KOPT-K1 (cell line): ENCODE measurements at regions not wholly inside any gene's neighbourhood (a gene's known extent, or its start where the extent isn't known, plus 50 kb on each side); places are given as distances from the start of the nearest gene placed in this dataset.

Experiments used
- H3K27ac ChIP-seq: fragments of 200-600 bp; sonication (generic); 2 replicates; pipeline ENCODE4 v1.5.1; 2016; ENCODE audit warnings: antibody characterized with exemption, mild to moderate bottlenecking, low read depth, low read length; ENCODE audit not compliant: poor library complexity, severe bottlenecking
- H3K36me3 ChIP-seq: fragments of 200-600 bp; sonication (generic); 2 replicates; pipeline ENCODE4 v1.5.1; 2017; ENCODE audit warnings: antibody characterized with exemption, mild to moderate bottlenecking, low read length, moderate library complexity; ENCODE audit not compliant: insufficient read depth
- H3K9me3 ChIP-seq: fragments of 200-600 bp; sonication (generic); 2 replicates; pipeline ENCODE4 v1.5.1; 2017; ENCODE audit warnings: antibody characterized with exemption, low read length, mild to moderate bottlenecking; ENCODE audit not compliant: insufficient read depth, poor library complexity, severe bottlenecking

DNA sequence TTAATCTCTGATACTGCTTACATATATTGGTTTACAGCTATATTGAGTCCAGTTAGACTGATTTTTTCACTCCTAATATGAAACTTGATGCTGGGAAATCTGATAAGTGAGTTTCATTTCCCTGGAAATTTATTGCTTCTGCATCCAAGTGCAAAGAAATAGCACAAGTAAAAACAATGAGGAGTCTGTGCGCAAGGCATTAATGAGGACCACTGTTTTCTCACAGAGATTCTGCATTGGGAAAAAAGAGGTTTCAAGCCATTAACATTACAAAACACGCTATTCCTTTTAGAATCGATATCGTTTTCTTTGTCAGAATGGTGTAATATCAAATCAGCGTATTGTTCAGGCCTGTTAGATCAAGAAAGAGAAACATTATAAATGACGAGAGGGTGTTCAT is 723.3 kb upstream of the ARRDC4 start:
- H3K36me3 ChIP-seq = no peaks in the 10 kb centered on the region
- H3K27ac ChIP-seq = no peak overlapping the region
- H3K9me3 ChIP-seq = no peaks in the 10 kb centered on the region

DNA sequence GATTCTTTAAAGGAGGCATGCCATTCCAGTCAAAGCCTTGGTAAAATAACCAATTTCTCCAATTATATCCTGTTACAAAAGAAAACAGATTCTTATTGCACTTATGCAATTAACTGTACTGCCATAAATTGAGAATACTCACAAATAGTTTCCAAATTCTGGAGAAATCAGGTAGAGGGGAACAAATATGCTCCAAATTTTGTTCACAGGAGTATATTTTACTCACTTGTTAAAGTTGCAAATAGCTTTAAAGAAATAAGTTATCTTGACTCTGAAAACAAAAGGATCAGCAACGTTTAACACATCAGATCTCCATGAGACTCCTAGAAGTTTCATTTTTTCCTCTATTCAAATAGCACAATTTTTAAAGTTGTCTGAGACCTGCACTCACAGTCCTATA is 712.1 kb upstream of the ARRDC4 start:
- no peaks in the 10 kb centered on the region for H3K36me3 ChIP-seq
- H3K27ac ChIP-seq = no peak overlapping the region
- H3K9me3 ChIP-seq = peaks cover 4% of the 10 kb centered on the region

DNA sequence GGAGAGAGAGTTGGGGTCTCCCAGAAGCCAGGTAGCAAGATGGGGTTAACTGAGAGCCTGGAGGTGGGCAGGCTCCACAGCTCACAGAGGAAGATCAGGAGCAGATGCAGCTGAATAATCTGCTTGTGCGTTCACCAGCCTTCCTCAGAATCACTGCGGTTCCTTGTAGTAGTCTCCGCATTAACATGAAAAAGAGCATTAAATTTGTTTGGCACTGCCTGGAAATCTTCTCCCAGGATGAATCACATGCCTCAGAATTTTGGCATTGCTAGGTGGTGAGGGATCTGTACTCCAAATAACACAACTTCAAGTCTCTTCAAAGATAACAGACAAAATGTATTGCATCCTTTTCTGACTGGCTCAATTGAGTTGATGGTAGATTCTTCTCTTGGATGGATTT is 700.6 kb upstream of the ARRDC4 start:
- no peak overlapping the region for H3K27ac ChIP-seq
- no peaks in the 10 kb centered on the region for H3K36me3 ChIP-seq
- no peaks in the 10 kb centered on the region for H3K9me3 ChIP-seq

DNA sequence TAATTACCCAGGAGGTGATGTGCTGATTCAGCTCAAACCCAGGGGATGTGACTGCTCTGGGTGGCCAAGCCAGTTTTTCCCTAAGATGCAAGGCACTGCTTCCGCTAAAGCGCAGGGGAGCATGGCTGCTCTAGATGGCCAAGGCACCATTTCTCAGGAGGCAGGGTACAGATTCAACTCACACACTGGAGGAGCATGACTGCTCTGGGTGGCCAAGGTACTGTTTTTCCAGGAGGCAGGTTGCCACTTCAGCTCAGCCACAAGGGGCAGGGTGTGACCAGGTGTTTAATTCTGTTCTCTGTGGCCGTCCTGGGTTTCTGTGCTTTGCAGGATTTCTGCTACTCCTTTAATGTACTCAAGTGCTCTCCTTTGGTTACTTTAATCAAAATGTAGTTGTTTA is 659.3 kb upstream of the ARRDC4 start:
- no peaks in the 10 kb centered on the region for H3K36me3 ChIP-seq
- no peaks in the 10 kb centered on the region for H3K9me3 ChIP-seq
- no peak overlapping the region for H3K27ac ChIP-seq

DNA sequence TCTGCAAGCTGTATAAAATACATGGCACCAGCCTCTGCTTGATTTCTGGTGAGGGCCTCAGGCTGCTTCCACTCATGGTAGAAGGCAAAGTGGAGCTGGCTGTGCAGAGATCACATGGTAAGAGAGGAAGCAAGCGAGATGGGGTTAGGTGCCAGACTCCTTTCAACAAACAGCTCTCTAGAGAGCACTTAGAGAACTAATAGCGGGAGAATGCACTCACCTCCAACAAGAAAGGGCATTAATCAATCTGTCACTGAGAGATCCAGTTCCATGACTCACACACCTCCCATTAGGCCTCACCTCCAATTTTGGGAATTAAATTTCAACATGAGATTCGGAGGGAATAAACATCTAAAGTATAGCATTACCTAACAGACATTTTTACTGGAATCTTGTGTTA is 644.1 kb upstream of the ARRDC4 start:
- no peaks in the 10 kb centered on the region for H3K9me3 ChIP-seq

DNA sequence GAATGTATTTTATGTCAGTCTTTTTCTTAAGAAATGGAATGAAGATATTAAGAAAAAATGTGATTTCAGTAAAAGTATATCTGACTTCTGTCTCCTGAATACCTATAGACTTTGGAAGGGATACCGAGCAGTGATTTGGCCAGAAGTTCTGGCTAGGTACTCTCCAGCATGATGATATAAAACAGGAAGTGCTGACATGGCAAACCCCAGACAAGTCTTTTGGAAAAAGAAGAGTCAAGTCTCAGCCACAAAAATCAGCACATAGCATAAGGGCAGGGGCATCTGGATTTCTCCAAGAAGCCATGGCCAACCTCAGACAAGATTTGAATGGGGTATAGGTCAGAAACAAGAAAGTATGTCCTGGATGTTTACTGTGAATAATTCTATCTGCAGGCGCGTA is 643.3 kb upstream of the ARRDC4 start:
- no peaks in the 10 kb centered on the region for H3K36me3 ChIP-seq
- H3K27ac ChIP-seq = no peak overlapping the region
- H3K9me3 ChIP-seq = no peaks in the 10 kb centered on the region

More for the DNA sequence above, 644.1 kb upstream of the ARRDC4 start:
- no peaks in the 10 kb centered on the region for H3K36me3 ChIP-seq
- no peak overlapping the region for H3K27ac ChIP-seq

DNA sequence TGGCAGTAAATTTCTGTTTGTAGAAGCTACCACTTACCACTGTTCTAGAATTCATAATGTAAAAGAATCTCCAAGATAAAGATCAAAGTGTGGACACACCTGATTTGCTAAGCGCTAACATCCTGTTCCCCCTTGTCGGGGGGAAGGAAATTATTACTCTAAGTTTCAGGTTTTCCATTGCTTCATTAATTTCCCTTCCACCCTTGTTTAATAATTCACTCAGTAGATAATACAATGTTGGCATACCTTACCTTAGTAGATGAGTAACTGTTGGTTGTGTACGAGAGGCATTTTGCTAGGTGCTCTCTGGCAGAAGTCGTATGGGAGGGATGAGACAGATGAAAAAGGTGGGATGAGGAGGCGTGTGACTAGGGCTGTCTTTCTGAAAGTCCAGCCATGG is 641.2 kb upstream of the ARRDC4 start:
- Histone ChIP-seq H3K9me3 (no peaks in the 10 kb centered on the region), H3K27ac (no peak overlapping the region), H3K36me3 (no peaks in the 10 kb centered on the region)

DNA sequence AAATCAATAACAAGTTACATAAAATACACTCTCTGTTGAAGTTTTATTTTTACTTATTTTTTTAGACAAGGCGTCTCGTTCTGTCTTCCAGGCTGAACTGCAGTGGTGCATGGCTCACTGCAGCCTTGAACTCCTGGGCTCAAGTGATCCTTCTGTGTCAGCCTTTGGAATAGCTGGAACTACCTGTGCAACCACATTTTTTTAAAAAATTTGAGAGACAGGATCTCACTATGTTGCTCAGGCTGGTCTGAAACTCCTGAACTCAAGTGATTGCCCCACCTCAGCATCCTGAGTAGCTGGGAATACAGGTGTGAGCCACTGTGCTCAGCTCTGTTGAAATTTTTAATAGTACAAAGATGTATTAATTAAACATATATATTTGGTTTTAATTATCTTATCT is 614.3 kb upstream of the ARRDC4 start:
- H3K9me3 ChIP-seq = no peaks in the 10 kb centered on the region
- no peak overlapping the region for H3K27ac ChIP-seq

DNA sequence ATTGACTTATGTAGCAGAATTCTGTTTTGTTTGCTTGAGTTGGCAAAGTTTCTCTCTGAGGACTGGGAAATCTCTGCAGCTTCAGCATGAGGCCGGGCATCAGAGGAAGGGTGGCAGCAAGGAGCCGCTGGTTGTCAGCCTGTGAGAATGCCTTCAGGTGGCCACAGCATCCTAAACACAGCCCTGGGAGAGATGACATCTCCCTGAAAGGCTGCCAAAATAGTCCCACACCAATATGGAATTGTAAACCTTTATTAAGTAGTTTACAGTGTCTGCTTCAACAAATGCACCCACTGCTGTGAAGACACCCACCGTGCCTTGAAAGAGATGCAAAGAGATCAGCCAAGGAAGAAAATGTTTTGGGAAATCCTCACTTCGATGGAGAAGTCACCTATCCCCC is 609.7 kb upstream of the ARRDC4 start:
- Histone ChIP-seq H3K9me3 (no peaks in the 10 kb centered on the region), H3K27ac (no peak overlapping the region), H3K36me3 (no peaks in the 10 kb centered on the region)

More for the DNA sequence above, 614.3 kb upstream of the ARRDC4 start:
- H3K36me3 ChIP-seq = no peaks in the 10 kb centered on the region

DNA sequence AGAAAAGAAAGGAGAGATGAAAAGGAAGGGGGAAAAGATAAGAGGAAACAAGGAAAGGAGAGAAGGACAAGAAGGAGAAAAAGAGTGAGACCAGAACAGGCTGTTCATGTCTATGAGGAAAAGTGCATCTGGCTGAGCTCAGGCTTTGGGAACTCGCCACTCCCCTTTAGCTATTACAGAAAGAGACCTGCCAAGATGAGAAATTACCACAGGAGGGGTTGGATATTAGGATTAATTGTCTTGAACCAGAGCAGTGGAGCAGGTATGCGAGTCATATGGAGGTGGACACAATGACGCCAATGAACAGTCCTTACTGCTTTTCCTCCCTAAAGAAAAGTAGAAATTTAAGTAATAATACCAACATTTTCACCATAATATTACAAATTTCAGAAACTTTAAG is 577.0 kb upstream of the ARRDC4 start:
- Histone ChIP-seq H3K36me3 (no peaks in the 10 kb centered on the region), H3K27ac (no peak overlapping the region), H3K9me3 (no peaks in the 10 kb centered on the region)

DNA sequence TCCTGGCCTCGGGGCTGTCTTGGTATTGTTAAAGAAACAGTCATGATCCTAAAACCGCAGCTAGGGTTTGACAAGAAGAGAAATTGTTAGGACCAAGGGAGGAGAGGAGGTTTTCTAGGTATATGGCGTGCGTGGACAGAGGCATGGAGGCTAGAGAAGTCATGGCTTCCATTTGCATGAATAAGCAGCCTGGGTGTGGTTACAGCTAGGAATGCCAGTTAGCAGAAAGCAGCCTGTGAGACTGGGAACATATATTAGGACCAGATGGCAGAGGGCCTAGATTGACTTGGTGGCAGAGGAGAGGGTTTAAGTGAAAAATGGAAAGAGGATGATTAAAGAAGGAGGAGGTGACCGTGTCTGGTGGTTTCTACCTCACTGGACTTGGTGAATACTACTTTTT is 573.6 kb upstream of the ARRDC4 start:
- Histone ChIP-seq H3K9me3 (no peaks in the 10 kb centered on the region), H3K27ac (no peak overlapping the region), H3K36me3 (no peaks in the 10 kb centered on the region)

DNA sequence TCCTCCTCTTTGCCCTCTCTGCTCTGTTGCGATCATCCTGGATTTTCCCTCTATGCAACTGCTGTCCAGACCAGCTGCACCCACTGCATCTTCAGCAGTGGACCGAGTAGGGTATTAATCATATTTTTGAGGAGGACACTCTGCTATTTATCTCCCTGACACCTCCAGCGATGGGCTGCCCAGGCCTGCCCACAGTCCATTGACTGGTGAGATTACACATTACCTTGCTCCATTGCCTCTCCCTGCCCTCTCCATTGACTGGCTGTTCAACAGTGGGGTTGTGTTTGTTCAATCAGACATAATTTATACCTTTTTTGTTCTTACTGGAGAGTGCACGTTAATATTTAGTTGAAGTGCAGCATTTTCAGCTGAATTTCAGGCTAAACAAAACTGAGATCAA is 559.3 kb upstream of the ARRDC4 start:
- Histone ChIP-seq H3K9me3 (no peaks in the 10 kb centered on the region), H3K27ac (no peak overlapping the region), H3K36me3 (no peaks in the 10 kb centered on the region)

DNA sequence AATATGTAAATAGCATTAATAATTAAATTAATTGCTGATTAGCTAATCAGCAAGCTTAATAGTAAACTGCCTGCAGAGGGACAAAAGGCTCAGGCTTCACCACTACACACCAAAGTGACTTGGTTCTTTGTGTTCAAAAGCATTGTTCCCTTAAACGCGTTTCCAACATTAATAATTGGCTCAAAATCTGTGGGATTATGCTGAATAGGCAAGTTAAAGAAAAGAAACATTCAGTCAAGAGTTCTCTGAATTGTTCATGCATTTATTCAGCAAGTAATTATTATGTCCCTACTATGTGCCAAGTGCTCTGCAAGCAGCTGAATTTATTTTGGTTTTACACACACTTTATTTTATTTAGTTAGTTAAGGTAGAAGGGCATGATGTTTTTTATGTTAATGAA is 558.5 kb upstream of the ARRDC4 start:
- Histone ChIP-seq H3K36me3 (no peaks in the 10 kb centered on the region), H3K27ac (no peak overlapping the region), H3K9me3 (no peaks in the 10 kb centered on the region)

DNA sequence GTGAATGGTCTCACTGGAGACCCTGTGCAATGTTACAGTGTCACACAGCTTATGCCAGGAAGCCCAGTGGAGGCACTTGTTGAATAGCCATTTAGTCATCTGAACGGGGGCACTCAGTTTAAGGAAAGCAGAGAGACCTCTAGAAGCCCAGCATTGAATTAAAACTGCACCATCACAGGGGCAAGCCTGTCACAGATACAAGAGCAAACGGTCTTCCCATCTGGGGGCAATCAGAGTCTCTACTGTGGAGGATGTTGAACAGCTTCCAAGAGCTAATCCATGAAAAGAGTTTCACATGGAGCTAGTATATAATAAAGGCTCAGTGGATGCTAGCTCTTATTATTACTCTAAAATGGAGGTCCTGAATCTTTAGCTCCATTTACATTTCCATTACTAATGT is 553.7 kb upstream of the ARRDC4 start:
- Histone ChIP-seq H3K36me3 (no peaks in the 10 kb centered on the region), H3K27ac (no peak overlapping the region), H3K9me3 (no peaks in the 10 kb centered on the region)

DNA sequence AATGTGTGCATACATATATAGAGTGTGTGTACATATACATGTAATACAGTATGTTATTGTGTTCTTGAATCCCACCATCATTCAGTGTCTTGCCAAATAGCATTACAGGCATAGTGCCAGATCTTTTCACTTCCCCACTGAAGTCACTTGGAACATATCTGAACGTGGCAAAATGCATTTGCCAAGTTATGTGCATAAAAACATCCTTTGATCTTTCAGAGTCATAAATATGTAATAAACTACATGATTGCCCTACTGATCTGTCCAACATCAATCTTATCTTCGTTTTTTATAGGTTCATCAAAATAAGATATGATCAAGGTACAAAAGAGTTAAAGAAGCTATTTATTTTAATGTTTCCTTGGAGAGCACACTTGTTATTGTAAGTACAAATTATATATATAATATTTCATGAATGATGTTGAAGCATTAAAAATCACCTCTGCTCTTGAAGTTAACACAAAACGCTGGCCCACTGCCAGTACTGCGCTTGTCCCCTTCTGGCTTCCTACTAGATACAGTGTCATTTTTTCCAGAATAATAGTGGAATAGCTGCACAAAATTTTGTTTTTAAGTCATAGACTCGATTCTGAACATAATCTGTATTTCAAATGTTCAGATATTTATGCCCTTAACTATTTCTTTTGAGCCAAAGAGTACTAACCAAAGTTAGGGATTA is 549.5 kb upstream of the ARRDC4 start:
- no peaks in the 10 kb centered on the region for H3K36me3 ChIP-seq
- H3K9me3 ChIP-seq = no peaks in the 10 kb centered on the region
- H3K27ac ChIP-seq = no peak overlapping the region

DNA sequence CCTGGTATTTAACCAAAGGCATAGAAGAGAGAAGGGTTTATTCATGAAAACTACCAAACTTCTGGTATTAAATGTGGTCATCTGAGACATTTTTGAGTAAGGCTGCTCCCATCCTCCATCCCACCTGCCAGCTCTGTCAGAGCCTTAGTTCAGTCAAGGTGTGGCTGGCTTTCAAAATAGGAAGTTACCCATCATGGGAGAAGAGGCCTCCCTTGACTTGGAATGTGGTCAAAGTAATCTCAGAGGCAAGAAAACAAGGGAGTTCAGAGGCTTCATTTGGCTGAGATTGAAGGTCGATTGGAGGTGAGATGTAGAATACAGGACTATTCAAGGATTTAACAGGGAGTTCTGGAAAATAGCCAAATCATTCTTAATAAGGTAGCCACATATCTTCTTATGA is 540.4 kb upstream of the ARRDC4 start:
- Histone ChIP-seq H3K9me3 (no peaks in the 10 kb centered on the region), H3K27ac (no peak overlapping the region), H3K36me3 (no peaks in the 10 kb centered on the region)
